HS-5 (cell line): ENCODE measurements at regions not wholly inside any gene's neighbourhood (a gene's known extent, or its start where the extent isn't known, plus 50 kb on each side); places are given as distances from the start of the nearest gene placed in this dataset.

ENCODE experiments used
- DNase-seq: peaks from one replicate; pipeline ENCODE4 v3.0.0-alpha.2; 2012; ENCODE audit warnings: low read depth

DNA sequence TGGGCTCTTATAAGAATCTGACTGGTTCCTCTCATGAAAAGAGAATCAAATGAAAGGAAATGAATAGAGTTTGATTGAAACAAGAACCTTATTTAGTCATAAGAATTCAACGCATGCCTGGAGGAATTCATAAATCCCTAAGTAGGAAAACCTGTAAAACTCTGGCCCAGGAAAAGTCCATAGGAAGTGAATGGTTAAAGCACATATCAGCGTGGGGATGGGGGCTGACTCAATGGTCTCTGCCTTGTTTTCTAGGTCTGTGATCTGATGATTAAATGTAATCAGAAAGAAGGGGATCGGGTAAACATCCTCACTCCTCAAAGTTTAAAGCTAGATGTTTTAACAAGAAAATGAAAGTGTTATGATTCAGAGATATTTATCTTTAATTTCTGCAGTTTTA, 759.4 kb upstream of the C9orf72 start:
- no peak for DNase-seq

DNA sequence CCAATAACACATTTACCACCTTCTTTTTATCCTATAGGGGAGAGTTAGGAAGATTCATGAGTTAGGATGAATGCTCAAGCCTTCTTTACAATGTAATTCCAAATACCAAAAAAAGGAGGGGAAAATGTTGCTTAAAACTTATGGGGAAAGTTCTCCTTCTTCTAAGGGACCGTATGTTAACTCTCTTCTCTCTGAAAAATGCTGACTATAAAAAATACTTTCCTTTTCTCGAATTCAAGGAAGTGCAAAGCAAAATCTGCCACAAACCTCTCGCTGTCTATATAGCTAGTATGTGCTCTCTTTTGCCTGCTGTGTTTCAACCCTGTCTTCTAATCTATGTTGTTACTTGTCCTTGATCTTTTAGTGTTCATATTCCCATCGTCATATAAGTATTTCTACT, 768.6 kb upstream of the C9orf72 start:
- DNase-seq, result no peak

DNA sequence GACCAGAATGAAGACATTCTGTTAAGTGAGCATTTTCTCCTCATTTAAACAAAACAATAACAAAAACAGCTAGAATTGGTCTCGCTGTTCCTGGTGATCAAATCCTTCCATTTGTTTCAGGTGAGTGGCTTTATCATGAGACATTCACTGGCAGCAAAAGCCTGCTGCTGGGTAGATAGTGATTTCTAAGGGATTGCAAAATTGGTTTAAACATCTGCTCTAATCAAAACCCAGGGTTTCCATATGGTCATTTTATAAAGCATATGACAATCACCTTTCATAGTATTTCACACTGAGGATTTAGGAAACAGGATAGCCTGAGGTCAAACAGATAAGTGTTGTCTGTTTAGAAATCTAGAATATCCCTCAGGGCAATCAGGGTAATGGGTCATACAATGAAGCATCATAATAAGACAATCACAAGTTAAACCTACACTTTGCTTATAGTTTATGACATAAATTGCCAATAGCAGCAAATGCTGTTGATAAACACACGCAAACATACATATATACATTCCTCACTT, 769.6 kb upstream of the C9orf72 start:
- no peak for DNase-seq

DNA sequence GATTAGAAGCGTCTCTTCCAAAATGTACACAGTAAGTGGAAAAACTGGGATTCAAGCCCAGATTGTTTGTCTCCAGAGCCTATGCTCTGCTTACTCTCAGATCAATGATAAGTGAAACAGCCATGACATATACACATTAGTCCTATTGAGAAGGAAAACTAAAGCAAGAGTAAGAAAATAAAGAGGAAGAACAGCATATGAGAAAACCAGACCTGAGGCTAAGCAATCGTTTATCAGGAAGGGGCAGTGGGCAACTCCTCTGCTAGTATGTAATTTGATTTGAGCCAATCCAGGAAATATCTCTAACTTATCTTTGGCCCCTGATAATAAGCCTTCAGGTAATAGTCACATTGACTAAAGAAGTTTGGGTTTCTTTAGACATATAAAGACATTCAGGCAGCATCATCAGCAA, 789.9 kb upstream of the C9orf72 start:
- no peak for DNase-seq

DNA sequence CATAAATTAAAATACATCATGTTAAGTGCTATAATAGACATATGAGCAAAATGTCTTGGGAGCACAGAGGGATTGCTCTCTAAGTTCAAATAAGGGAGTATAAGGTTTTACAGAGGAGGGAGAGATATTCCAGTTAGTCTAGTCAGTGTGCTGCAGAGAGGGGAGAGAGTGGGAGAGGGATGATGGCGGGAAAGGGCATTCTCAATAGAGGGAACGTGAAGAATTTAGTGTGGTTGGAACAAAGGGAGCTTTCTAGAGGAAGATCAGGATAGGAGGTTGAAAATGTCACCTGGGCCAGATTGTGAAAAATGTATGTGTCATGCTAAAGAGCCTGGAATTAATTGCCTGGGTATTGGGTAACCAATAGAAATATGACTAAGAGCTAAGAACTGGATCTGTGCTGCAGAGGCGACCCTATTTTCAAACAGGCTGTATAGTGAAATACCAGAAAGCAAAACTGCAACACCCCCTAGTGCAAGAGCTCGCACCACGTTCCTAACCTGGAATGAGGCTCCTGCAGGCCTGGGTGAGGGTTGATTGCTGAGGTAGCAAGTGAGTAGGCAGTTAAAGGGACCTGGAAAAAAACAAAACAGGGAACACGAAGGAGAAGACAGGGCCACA, 791.8 kb upstream of the C9orf72 start:
- peak; percentile 75 for DNase-seq

DNA sequence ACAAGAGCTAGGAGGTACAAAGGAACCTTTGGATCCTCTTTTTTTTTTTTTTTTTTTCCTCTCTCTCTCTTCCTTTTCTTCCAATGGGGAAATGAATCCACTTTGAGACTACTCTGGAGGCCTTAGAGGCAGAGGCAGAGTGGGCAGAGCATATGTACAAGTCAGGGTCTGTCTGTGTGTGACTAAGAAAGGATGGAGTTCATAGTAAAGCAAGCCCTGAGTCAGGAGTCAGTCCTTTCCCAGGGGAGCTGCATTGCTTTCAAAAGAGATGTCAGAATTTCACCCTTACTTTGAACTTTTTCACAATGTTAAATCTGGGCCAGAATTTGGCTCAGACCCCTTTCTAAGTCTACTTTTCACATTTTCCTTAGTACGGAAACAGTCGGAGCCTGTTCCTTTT, 792.4 kb upstream of the C9orf72 start:
- peak; percentile 77 for DNase-seq

DNA sequence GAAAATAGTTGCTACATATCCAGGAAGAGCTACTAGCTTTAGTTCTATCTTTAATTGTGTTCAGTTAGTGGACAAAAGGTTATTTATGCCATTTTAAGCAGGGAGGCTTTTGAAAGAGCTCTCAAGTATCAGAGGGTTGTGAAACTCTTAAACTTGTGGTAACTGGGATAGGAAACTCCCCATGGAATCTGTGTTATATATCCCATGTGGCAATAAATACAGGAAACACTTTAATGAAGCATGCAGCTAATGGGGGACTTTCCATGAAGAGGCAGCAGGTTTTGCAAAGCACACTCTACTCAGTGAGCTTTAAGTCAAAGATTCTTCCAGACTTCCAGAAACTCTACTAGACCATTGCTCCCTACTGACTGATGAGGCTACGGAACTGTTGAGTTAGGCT, 805.0 kb upstream of the C9orf72 start:
- DNase-seq, result no peak

DNA sequence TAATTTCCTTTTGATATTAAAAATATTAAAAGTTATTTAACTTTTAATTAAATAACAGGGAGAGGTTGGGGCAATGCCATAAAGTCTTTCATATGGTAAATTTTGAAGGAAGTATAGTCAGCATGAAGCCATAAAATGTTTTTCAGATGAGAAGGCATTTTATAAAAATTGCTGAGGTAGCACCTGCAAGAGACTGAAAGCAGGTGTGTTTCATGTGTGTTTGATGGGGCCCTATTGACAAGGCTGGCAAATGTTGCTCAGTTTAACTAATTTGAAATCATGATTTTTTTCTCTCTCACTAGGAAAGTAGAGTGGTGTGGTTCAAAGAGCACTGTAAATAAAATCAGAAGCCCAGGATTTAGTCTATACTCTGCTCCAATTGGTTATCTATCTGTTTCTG, 805.8 kb upstream of the C9orf72 start:
- DNase-seq, result no peak

DNA sequence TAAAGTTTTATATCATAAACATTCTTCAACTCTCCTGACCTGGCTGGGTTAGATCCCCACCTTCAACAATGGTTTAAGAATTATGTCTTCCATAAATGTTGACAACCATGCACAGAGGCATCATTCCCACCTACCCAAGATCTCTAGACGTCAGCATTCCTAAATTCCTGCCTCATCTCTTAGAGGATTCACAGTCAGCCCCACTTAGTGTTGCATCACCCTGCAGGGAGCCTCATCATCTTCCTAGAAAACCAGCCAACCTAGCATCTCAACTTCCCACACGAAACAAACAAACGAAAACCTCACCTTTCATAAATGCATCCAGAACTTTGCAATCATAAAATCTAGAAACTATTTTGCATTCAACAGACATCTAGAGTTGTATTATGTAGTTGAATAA, 816.1 kb upstream of the C9orf72 start:
- no peak for DNase-seq

DNA sequence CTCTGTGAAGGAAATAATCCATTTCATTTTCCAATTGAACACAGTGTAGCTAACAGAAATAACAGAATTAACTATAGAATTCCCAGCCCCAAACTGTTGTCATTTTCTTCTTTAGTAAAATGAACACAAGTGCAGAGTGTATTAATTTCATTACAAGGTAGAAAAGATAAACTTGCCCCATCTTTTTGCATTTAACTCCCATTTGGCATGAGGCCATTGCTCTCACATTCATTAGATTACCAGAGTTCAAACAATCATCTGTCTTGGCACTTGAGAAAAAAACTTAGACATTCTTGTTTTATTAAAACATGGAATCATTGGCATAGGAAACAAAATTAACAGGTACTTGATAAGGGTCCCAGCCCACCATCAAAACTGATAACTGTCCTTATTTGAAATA, 821.5 kb upstream of the C9orf72 start:
- no peak for DNase-seq

DNA sequence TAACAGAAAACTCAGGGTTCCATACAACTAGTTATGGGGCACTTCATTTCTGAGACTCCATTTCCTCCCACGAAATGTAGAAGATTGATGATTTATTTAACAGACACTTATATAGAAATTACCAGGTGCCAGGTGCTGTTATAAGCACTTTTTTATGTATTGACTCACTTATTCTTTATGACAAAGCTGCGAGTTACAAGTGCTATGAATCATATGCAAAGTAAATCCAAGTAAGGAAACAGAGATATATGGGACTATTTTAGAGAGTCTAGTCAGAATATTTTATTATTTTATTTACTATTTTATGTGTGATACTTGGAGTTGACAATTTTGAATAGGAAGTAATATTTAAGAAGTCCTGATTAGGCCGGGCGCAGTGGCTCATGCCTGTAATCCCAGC, 822.8 kb upstream of the C9orf72 start:
- DNase-seq, result no peak

DNA sequence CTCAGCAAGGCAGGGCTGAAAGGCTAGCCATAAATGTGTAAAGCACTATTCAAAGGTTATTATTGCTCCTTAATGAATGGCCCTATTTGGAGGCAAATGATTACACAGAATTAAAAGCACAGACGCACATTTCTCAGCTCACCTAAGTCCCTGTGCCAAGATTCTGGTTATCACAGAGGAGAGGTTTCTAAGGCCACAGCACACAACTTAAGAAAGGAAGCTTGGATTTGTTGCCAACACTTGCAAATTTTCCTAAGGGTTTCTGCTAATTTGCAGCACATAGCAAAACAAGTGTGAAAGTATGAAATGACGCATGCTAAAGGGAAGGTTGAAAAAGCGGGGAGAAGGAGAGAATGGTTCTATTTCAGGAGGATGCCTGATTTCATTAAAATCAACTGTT, 834.1 kb upstream of the C9orf72 start:
- no peak for DNase-seq

DNA sequence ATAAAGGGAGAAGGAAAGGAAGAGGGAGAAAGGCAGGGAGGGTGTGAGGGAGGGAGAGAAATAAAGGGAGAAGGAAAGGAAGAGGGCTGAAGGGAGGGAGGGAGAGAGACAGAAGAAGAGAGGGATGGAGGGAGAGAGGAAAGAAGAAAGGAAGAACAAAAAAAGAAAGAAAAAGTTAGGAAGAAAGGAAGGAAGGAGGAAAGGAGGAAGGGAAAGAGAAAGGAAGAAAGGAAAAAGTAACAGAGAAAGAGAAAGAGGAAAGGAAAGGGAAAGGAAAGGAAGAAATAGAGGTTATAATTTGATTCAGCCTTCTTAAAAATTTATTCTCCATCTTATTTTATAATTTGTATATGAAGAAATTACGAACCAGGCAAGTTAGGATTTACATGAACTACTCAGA, 836.6 kb upstream of the C9orf72 start:
- DNase-seq, result no peak

DNA sequence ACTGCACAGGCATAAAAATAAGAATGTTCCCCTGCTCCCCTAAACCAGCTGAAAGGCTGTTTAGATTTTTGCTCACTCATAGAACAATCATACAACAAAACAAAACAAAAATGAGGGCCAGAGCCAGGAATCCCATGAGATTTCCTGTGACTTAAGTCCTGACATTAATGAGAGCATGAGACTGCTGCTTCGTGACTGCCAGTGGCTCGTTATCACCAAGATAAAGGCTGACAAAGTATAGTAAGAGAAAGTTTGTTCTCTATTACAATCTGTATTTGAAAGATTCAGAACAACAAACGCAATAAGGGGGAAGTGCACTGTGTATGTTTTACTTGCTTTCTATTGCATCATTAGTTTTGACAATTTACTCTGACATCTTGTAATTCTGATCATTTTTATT, 837.1 kb upstream of the C9orf72 start:
- no peak for DNase-seq

DNA sequence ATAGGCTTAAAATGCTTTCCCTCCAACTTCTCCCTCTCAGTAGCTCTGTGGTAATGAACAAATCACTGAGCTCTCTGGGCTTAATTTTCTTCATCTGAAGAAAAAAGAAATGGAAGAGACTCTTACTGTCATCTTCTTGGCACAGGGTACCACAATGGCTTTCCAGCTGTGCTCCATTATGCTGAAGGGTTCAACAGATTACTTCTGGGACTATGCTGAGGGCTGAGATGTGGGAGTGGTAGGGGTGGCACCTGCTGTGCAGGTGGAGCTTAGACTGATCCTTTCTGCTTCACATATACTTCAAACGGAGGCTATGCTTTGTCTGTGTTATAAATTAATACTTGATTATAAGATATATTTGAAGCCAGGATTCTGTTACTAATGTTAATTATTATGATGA, 840.2 kb upstream of the C9orf72 start:
- DNase-seq, result no peak

DNA sequence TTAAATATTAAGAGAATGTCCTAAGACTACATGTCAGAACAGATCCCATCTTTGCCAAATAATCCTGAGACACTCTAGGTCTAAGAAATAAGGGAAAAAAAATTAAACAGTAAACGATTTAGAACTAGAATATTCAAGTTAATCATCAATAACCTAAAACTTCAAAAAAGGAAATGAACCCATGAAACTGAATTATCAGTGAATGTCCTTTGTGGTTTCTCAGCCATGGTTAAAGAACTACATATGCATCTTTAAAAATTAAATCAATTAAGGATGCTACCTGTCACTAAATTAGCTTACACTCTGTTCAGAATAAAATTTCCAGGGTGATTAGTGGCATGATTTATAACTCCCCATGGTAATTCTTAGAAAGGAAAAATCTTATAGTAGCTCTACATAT, 850.0 kb upstream of the C9orf72 start:
- DNase-seq, result no peak

DNA sequence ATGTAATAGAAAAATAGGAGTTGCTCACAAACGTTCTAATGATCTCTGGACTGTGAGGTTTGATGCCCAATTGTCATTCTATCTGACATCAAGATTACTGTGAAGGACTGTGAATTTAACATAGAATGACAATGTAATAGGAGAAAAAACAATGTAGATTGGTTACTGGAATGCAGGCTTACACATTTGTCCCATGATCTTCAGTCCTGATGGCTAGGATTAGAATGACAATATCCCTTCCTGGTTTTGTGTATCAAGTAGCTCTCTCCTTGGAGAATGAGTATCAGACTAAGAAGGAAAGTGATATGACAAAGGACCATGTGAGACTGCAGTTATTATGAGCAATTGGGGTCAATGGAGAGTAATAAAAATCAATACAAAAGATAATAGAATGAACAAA, 862.2 kb upstream of the C9orf72 start:
- no peak for DNase-seq

DNA sequence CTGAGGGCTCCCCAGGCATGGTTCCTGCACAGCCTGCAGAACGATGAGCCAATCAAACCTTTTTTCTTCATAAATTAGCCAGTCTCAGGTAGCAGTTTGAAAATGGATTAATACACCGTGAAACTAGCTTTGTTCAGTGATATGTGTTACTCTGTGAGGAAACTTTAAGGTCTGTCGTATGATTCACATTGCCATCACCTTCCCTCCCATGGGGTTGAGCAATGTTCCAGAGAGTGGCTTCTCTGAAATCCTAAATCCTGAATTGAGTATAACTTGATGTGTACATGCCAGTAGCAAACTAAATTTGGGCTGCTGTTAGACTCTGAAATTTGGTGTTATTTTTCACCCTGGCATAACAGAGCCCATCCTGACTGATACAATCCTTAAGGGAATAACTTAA, 866.4 kb upstream of the C9orf72 start:
- no peak for DNase-seq

DNA sequence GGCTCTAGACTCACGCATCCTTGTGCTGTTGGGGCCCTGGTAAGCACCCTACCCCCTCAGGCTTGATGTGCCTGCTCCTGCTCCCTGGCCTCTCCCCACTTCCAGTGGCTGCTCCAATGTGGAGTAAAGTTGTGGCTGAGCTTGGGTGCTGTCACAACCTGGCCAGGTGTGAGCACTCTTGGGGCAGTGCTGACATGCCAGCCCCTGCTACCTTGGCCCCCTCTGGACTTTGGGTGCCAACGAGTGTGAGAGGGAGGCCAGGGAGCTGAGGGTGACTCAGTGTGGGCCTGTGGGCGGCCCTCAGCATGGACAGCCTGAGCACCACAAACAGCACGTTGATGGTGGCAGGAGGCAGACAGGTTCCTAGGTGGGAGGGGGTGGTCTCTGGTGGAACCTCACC, 870.2 kb upstream of the C9orf72 start:
- DNase-seq, result no peak

DNA sequence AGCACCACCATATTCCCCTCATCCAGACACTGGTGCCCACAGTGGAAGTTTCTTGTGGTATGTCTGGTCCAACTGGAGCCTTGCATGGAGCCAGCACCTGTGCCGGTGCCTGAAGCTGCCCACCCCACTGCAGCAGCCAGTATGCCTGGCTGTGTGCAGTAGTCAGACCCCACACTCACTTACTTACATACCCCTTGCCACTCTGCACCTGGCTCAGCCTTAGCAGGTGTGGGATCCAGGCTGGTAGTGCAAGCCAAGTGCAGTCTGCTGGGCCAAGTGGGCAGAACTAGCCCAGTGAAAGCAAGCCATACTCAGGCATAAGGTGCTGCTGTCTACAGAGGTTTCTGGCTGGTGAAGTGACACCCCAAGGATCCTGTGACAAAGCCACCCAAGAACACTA, 871.4 kb upstream of the C9orf72 start:
- no peak for DNase-seq

DNA sequence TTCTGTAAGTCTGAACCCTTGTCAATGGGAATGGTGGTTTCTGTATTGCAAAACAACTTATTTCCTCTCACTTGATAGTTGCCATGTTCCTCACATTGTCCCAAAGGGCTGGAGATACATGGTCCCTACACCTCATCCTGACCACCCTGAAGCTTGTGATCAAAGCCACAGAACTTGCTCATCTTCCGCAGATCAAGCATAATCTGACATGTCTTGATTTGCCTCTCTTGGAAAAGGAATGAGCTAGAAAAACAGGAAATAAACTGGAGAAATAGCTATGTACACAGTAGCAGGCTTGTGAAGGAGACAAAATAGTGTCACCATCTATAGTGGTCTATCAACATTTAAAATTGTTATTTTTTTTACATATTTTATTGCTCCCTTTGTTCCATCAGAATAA, 871.9 kb upstream of the C9orf72 start:
- DNase-seq, result no peak

DNA sequence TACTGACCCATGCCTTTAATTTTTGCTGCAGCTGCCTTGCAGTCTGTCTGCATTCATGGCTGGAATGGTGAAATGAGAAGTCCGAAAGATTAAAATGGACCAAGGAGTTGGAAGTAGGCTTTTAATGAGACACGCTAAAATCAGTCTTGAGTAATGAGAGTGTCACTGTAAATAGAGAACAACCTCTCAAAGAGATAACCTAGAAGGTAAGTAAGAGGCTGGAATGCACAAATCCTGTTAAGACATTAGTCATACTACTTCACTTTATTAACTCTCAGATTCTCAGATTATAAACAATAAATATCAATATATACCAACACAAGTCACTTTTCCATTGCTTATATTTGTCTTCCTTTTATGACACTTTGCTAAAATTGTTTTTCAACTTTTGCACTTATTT, 880.6 kb upstream of the C9orf72 start:
- DNase-seq, result no peak

DNA sequence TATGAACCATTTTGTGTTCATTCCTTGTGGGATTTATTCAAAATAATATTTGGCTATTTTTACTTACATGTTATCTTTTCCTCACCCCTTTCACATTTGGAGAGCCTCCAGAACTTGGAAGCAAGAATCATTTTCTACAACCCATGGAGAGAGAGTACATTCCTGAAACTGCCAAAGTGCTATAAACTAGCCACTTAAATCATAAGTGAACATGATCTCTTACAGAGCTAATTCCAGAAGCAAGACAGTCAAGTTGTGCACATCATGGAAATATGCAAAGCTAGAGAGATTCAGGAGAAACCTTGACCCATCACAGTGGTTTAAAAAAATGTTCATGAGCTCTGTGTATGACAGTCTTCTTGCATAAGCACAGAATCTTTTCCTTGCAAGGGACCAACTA, 883.6 kb upstream of the C9orf72 start:
- DNase-seq, result no peak

DNA sequence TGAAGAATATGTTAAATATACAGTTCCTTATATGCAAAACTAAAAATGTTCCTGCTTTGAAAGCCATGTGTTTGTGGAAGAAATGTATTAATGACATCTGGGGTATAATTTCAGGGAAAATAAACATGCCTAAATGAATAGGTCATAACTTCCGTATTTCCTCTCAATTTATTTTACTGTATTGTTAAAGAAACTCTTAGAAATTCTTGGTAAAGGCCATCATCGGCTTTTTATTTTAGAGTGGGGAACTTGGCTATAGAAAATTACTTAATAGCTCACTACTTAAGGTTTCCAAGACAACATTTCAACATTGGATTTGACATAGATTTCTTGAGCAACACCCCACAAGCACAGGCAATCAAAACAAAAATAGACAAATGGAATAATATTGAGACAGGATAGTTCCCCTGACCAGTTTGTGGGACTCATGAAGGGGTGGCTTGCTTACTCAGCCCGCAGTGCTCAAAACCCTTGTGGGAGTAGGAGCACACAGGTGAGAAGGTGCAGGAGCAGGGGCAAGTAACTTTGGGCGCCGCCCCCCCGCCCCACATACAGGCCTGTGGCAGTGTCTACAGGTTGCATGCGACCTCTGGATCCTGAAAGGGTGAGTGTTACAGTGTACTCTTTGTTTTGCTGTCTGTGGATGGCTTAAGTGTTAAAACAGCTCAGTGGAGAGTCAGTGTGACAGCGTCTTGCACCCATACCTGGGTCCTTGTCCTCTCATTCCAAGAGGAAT, 891.4 kb upstream of the C9orf72 start:
- no peak for DNase-seq
